HepG2 (cell line): ENCODE measurements at regions not wholly inside any gene's neighbourhood (a gene's known extent, or its start where the extent isn't known, plus 50 kb on each side); places are given as distances from the start of the nearest gene placed in this dataset.
A peak's percentile ranks its signal among the peaks of the same experiment; 100 is the strongest.
"Not testable (repeated sequence)": the region's sequence is repeated elsewhere in the genome, so short reads cannot be mapped to it uniquely, and the experiment has no call there.

Experiments
- ATAC-seq: fragments of 200-7000 bp; cut with Tn5 transposase; 3 replicates; pipeline ENCODE4 v1.9.1; 2020; ENCODE audit warnings: mild to moderate bottlenecking, moderate library complexity
- BruUV-seq: library from RNA; stranded (reverse); fragments of 400-500 nt; replicated peaks from 2 replicates; lab custom pipeline; 2021; lab: Mats Ljungman, UMichigan
- CTCF ChIA-PET: fragments of 300-600 bp; formaldehyde crosslinking; extraction: SDS; loops from one replicate; lab custom pipeline; 2021; ENCODE audit warnings: low total read pairs, inconsistent platforms, low intra/inter-chr PET ratio; lab: Yijun Ruan, JAX
- POLR2A ChIA-PET: fragments of 350-600 bp; sonication (Branson Sonifier 250); formaldehyde crosslinking; loops from one replicate; lab custom pipeline; 2020; ENCODE audit warnings: antibody characterized with exemption, inconsistent platforms; lab: Yijun Ruan, JAX
- DNase-seq: peaks from one replicate; pipeline ENCODE4 v3.0.0-alpha.2; 2015; ENCODE audit warnings: low spot score
- FAIRE-seq: peaks from 3 replicates; lab custom pipeline; 2011; peaks lifted over from hg19 to GRCh38; lab: Jason Lieb, UNC
- H2AFZ ChIP-seq: one replicate; pipeline ENCODE4 v1.6.1; 2011; ENCODE audit warnings: low read length, inconsistent platforms
- H3K27ac ChIP-seq: fragments of 300-600 bp; 3 replicates; pipeline ENCODE4 v1.8.0; 2011; ENCODE audit warnings: mixed run types, mild to moderate bottlenecking, mixed read lengths, low read length, inconsistent platforms; ENCODE audit not compliant: insufficient read depth; ENCODE audit errors: extremely low read length
- H3K27me3 ChIP-seq, 2 experiments: fragments of 200-600 bp in 1 of 2; 2 replicates in 1 of 2; 3 replicates in 1 of 2; pipeline versions ENCODE4 v1.6.0 to v1.8.0; 2011; ENCODE audit warnings: low read length in 2 of 2, mild to moderate bottlenecking in 2 of 2, moderate library complexity in 2 of 2, inconsistent platforms in 1 of 2; ENCODE audit not compliant: insufficient read depth in 2 of 2, control insufficient read depth in 1 of 2
- H3K36me3 ChIP-seq, 2 experiments: fragments of 200-600 bp in 1 of 2; replicated peaks in 1 of 2; 2 replicates in 1 of 2; 3 replicates in 1 of 2; pipeline versions ENCODE4 v1.5.1 to v1.8.0; 2011; ENCODE audit warnings: low read length in 2 of 2, inconsistent platforms in 1 of 2; ENCODE audit not compliant: insufficient read depth in 2 of 2, control insufficient read depth in 1 of 2
- H3K4me1 ChIP-seq: 2 replicates; pipeline ENCODE4 v1.5.1; 2012; ENCODE audit warnings: low read length, inconsistent platforms; ENCODE audit not compliant: insufficient read depth
- H3K4me2 ChIP-seq: 2 replicates; pipeline ENCODE4 v1.6.0; 2011; ENCODE audit warnings: low read depth, low read length, inconsistent platforms
- H3K4me3 ChIP-seq, 3 experiments: fragments of 200-600 bp in 1 of 3; sonication (generic), shearing (Covaris generic) in 1 of 3; replicated peaks in 1 of 3; 2 replicates each; pipeline ENCODE4 v1.5.1; 2011 to 2016; ENCODE audit warnings: low read length in 3 of 3, inconsistent platforms in 2 of 3, low read depth in 2 of 3, mild to moderate bottlenecking in 2 of 3, control low read depth in 1 of 3, mixed read lengths in 1 of 3; ENCODE audit not compliant: insufficient read depth in 1 of 3
- H3K79me2 ChIP-seq: one replicate; pipeline ENCODE4 v1.6.1; 2011; ENCODE audit warnings: low read length, inconsistent platforms; ENCODE audit not compliant: insufficient read depth
- H3K9ac ChIP-seq: 2 replicates; pipeline ENCODE4 v1.6.0; 2011; ENCODE audit warnings: mild to moderate bottlenecking, low read depth, low read length, inconsistent platforms; ENCODE audit not compliant: insufficient read depth
- H3K9me3 ChIP-seq: 2 replicates; pipeline ENCODE4 v1.5.1; 2012; ENCODE audit warnings: mild to moderate bottlenecking, low read length
- H4K20me1 ChIP-seq: 2 replicates; pipeline ENCODE4 v1.6.0; 2011; ENCODE audit warnings: inconsistent platforms, mild to moderate bottlenecking, low read length, moderate library complexity; ENCODE audit not compliant: insufficient read depth
- GTF2F1 ChIP-seq: fragments of 150-350 bp; IDR thresholded peaks from 2 replicates; pipeline ENCODE4 v1.6.1; 2014; ENCODE audit warnings: low read length
- MAFK ChIP-seq, 2 experiments: IDR thresholded peaks in 1 of 2; conservative IDR thresholded peaks in 1 of 2; 2 replicates each; pipeline ENCODE4 v1.6.1; 2011; ENCODE audit warnings: improper control_type of control experiment in 2 of 2, low read length in 2 of 2
- NFE2L2 ChIP-seq: fragments of 150-350 bp; IDR thresholded peaks from 2 replicates; pipeline ENCODE4 v1.6.1; 2014; ENCODE audit warnings: low read length
- WGBS: methylation state at CpG from one replicate; pipeline ENCODE4 v1.1.6; 2017; ENCODE audit warnings: low lambda C conversion rate; 5-methylcytosine and 5-hydroxymethylcytosine counted together
- in situ Hi-C: cut with HindIII; loops from 2 replicates; pipeline ENCODE4 v1.10.0; 2017; ENCODE audit warnings: low pct_unique_long_range_greater_than_20kb; ENCODE audit not compliant: extremely low pct_ligation_motif_present
- intact Hi-C: fragments of 100-400 bp; cut with micrococcal nuclease; formaldehyde crosslinking; loops from one replicate; pipeline ENCODE4 v1.10.0; 2022; ENCODE audit not compliant: unreplicated experiment

GRCh38 chr2:242049492-242049891 lies 180.0 kb downstream of the RTP5 start:
- H3K4me3 ChIP-seq, H3K79me2 ChIP-seq, FAIRE-seq, POLR2A ChIA-PET, intact Hi-C loops, H2AFZ ChIP-seq, H3K36me3 ChIP-seq, CTCF ChIA-PET, H3K27ac ChIP-seq, H3K9ac ChIP-seq, H4K20me1 ChIP-seq, H3K4me2 ChIP-seq, in situ Hi-C loops, BruUV-seq, DNase-seq, H3K9me3 ChIP-seq, ATAC-seq: not testable (repeated sequence)
- WGBS = 86% methylated on average over 7 of the region's 7 CpGs
- peaks cover 0 to 15% of the 10 kb centered on the region in 2 experiments; a peak in 2 of 5 replicates for H3K27me3 ChIP-seq
- peaks cover 17% of the 10 kb centered on the region for H3K4me1 ChIP-seq
- 0 out of 2 replicates have a peak, but pooled peaks have one; percentile 3 for TF ChIP-seq NFE2L2

GRCh38 chr2:242051463-242051862 lies 181.9 kb downstream of the RTP5 start:
- 3% methylated on average over 1 of the region's 1 CpG for WGBS
- Histone ChIP-seq H4K20me1 (no peaks in the 10 kb centered on the region), H3K4me1 (peaks cover 18% of the 10 kb centered on the region), H3K9me3 (no peaks in the 10 kb centered on the region), H3K9ac (no peak overlapping the region), H3K4me2 (no peak overlapping the region), H3K27me3 (peaks cover 0 to 11% of the 10 kb centered on the region in 2 experiments; a peak in 4 of 5 replicates), H2AFZ (no peak overlapping the region), H3K4me3 (no peak overlapping the region), H3K79me2 (no peaks in the 10 kb centered on the region), H3K27ac (no peak overlapping the region), H3K36me3 (no peaks in the 10 kb centered on the region)
- FAIRE-seq (no peak), DNase-seq (no peak), ATAC-seq (no peak)
- intact Hi-C loops = no loop called here
- CTCF ChIA-PET = no interaction called here
- in situ Hi-C loops = no loop called here
- no TSS peak for BruUV-seq
- POLR2A ChIA-PET = no interaction called here
- no peak for TF ChIP-seq GTF2F1
- peak; percentile 9 to 65; a peak in 2 of 4 replicates for TF ChIP-seq MAFK (conservative IDR thresholded peaks at IDR 0.05 in 1 of 2, IDR thresholded peaks at IDR 0.05 in 1 of 2; ENCODE audit: low read length in 2 of 2)
